Prostate gland (tissue), 2 donors: ENCODE measurements at regions not wholly inside any gene's neighbourhood (a gene's known extent, or its start where the extent isn't known, plus 50 kb on each side); places are given as distances from the start of the nearest gene placed in this dataset.
"Not testable (repeated sequence)": the region's sequence is repeated elsewhere in the genome, so short reads cannot be mapped to it uniquely, and the experiment has no call there.

ENCODE experiments used
- DNase-seq: peaks from one replicate; pipeline ENCODE4 v3.0.0-alpha.2; 2019; ENCODE audit warnings: low spot score
- H3K27ac ChIP-seq, 2 donors: fragments of 200-600 bp; sonication (generic); 2 replicates each; pipeline ENCODE4 v1.5.1; 2017 to 2019
- H3K27me3 ChIP-seq: fragments of 200-600 bp; sonication (generic); replicated peaks from 2 replicates; pipeline ENCODE4 v1.5.1; 2019; ENCODE audit not compliant: insufficient read depth
- H3K36me3 ChIP-seq, 2 donors: fragments of 200-600 bp; sonication (generic); 1 replicate in 1 of 2; 2 replicates in 1 of 2; pipeline versions ENCODE4 v1.5.1 to v1.8.1; 2017 to 2019
- H3K4me1 ChIP-seq: fragments of 200-600 bp; sonication (generic); replicated peaks from 2 replicates; pipeline ENCODE4 v1.5.1; 2019
- H3K4me3 ChIP-seq, 2 donors: fragments of 200-600 bp; sonication (generic); 2 replicates each; pipeline ENCODE4 v1.5.1; 2017 to 2019
- H3K9me3 ChIP-seq: fragments of 200-600 bp; sonication (generic); 2 replicates; pipeline ENCODE4 v1.5.1; 2017
- POLR2A ChIP-seq: fragments of 450-650 bp; IDR thresholded peaks from one replicate; pipeline ENCODE4 v1.6.1; 2016; ENCODE audit warnings: antibody characterized with exemption, mild to moderate bottlenecking
- POLR2AphosphoS5 ChIP-seq: sonication (generic); formaldehyde crosslinking; IDR thresholded peaks from one replicate; pipeline ENCODE4 v1.6.1; 2017; ENCODE audit warnings: antibody characterized with exemption
- WGBS: methylation state at CpG from one replicate; pipeline ENCODE4 v1.1.5; 2018; 5-methylcytosine and 5-hydroxymethylcytosine counted together
- intact Hi-C: fragments of 100-400 bp; cut with DNase I; formaldehyde crosslinking; loops from one replicate; pipeline ENCODE4 v1.14.2; 2022
- TF ChIP-seq, protein P1 (sequence below), 4 experiments: fragments of 200-600 bp in 2 of 4; fragments of 450-650 bp in 2 of 4; sonication (generic) in 2 of 4; IDR thresholded peaks; 1 replicate in 3 of 4; 2 replicates in 1 of 4; pipeline ENCODE4 v1.5.1; 2016 to 2019; ENCODE audit warnings: antibody characterized with exemption in 4 of 4, mild to moderate bottlenecking in 2 of 4, moderate library complexity in 2 of 4

DNA sequence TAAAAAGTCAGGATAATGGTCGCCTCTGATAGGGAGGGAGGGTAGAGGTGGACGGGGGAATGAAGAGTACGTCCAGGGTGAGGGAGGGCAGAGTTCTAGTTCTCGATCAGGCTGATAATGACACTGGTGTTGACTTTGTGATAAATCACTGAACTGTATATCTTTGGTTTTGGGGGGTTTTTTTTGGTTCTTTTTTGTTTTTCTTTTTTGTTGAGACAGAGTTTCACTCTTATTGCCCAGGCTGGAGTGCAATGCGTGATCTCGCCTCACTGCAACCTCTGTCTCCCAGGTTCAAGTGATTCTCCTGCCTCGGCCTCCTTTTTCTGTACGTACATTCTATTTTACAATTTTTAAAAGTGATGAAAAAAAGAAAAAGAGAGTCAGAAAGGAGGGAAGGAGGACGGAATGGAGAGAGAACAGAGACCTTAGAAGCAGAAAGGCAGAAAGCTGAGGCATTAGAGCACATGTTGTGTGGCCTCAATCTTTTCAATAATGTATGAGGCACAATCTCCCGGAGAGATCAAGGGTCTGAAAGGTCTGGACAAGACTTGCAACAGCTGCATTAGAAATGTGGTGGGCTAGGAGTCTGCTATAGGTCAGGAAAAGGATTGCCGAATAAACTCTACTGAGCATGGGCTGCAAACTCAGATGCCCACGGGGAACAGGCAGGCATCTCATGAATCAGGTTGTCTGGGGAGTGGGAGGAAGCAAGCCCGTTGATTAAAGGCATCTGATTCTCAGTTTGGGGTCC lies 174.8 kb downstream of the TOMM20 start:
- Histone ChIP-seq H3K4me1 (peaks cover 3% of the 10 kb centered on the region), H3K27me3 (no peaks in the 10 kb centered on the region), H3K36me3 (no peaks in the 10 kb centered on the region), H3K27ac (no peak overlapping the region), H3K9me3 (no peaks in the 10 kb centered on the region), H3K4me3 (no peak overlapping the region)
- TF ChIP-seq, protein P1, sequence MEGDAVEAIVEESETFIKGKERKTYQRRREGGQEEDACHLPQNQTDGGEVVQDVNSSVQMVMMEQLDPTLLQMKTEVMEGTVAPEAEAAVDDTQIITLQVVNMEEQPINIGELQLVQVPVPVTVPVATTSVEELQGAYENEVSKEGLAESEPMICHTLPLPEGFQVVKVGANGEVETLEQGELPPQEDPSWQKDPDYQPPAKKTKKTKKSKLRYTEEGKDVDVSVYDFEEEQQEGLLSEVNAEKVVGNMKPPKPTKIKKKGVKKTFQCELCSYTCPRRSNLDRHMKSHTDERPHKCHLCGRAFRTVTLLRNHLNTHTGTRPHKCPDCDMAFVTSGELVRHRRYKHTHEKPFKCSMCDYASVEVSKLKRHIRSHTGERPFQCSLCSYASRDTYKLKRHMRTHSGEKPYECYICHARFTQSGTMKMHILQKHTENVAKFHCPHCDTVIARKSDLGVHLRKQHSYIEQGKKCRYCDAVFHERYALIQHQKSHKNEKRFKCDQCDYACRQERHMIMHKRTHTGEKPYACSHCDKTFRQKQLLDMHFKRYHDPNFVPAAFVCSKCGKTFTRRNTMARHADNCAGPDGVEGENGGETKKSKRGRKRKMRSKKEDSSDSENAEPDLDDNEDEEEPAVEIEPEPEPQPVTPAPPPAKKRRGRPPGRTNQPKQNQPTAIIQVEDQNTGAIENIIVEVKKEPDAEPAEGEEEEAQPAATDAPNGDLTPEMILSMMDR (IDR thresholded peaks at IDR 0.05) = no peak
- no peak for TF ChIP-seq POLR2A
- WGBS = 80% methylated on average over 13 of the region's 13 CpGs
- intact Hi-C loops = no loop called here
- no peak for DNase-seq

DNA sequence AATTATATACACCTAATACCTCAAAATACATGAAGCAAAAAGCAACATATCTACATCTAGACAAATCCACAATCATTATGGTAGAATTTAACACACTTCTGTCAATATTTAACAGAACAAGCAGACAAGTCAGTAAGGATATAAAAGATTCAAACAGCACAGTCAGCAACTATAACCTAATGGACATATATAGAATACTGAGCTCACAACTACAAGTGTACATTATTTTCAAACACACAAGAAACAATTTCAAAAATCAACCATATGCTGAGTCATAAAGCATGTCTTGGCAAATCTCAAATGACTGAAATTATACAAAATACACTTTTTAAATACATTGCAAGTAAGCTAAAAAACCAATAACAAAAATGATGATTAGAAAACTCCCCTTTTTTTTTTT lies 178.0 kb downstream of the TOMM20 start:
- intact Hi-C loops = no loop called here
- Histone ChIP-seq H3K4me1 (no peaks in the 10 kb centered on the region), H3K4me3 (no peak overlapping the region), H3K36me3 (no peaks in the 10 kb centered on the region), H3K27me3 (no peaks in the 10 kb centered on the region), H3K9me3 (no peaks in the 10 kb centered on the region), H3K27ac (no peak overlapping the region)
- DNase-seq = no peak
- TF ChIP-seq, protein P1 (IDR thresholded peaks at IDR 0.05) = no peak
- TF ChIP-seq POLR2A = no peak
- no peak for TF ChIP-seq POLR2AphosphoS5

DNA sequence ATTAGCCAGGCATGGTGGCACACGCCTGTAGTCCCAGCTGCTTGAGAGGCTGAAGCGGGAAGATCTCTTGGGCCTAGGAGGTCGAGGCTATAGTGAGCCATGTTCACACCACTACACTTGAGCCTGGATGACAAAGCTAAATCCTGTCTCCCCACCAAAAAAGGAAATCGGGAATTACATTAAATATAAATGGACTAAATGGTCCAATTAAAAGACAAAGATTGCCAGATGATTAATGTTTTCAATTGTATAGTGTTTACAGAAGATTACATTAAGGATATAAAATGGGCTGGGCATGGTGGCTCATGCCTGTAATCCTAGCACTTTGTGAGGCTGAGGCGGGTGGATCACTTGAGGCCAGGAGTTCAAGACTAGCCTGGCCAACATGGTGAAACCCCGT lies 179.1 kb downstream of the TOMM20 start:
- H3K9me3 ChIP-seq, H3K27me3 ChIP-seq, intact Hi-C loops, H3K4me3 ChIP-seq, H3K36me3 ChIP-seq, DNase-seq, H3K27ac ChIP-seq, H3K4me1 ChIP-seq: not testable (repeated sequence)
- WGBS = 93% methylated on average over 6 of the region's 6 CpGs

DNA sequence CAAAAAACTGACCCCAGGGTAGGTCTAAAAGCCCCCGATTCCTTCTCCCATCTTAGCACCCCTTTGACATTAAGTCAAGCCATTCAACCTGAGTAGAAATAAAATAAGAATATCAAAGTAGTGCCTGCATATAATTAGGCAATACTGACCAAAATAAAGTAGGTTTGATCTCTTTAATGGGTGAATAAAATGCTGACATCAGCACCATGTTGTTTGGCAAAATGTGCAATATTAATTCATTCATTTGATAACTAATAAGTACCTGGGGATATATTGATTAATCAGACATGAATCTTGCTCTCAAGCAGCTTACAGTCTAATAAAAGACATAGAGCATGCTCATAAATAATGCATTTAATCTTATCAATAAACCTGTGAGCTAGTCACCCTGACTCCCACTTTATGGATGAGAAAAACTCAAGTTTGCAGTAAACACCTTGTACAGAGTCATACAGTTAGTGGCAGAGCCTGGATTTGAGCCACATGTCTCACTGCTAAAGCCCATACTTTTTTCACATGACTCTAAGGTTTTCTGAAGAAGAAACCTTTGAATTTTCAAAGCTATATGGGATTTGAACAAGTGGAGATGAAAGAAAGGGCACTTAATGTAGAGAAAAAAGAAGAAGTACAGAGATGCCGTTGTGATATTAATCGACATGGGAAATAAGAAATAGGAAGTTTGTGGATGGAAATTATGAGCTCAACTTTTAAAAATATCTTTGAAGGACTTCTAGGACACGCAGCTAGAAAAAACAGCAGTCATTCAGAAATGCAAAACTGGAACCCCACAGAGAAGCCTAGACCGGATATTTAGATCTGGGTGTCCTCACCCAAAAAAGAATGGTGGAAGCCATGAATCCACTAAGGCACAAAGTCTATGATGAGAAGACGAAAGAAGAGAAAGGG lies 183.9 kb downstream of the TOMM20 start:
- intact Hi-C loops = no loop called here
- Histone ChIP-seq H3K27me3 (no peaks in the 10 kb centered on the region), H3K4me3 (no peak overlapping the region), H3K9me3 (no peaks in the 10 kb centered on the region), H3K27ac (no peak overlapping the region), H3K36me3 (no peaks in the 10 kb centered on the region), H3K4me1 (no peaks in the 10 kb centered on the region)
- WGBS = 86% methylated on average over 6 of the region's 6 CpGs
- TF ChIP-seq, protein P1 (IDR thresholded peaks at IDR 0.05) = no peak
- no peak for TF ChIP-seq POLR2A
- no peak for DNase-seq

DNA sequence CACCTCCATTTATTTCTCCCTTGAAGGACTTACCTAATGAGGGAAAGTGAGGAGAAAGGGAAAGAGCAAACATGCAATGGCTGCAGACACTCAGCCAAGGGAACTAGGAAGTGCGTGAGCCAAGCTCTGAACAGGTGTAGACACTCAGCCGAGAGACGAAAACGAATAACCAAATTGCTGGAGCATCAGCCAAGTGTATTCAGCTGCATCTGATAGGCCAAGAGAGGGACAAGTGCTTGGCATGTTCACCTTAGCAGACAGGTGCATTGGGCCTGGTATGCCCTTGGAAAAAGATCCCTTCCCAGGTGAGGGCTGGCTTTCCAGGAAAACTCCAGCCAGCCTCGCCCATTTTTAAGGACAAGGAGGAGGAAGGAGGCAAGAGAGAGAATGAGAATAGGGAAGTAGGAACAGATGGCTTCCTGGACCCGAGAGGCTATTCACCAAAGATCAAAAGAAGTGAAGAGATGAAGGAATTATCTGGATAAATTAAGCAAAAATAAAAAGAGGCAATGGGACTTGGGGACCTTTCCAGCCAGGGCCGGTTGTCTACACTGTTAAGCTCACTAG lies 184.7 kb downstream of the TOMM20 start:
- H3K9me3 ChIP-seq = no peaks in the 10 kb centered on the region
- H3K4me1 ChIP-seq = no peaks in the 10 kb centered on the region
- H3K4me3 ChIP-seq = no peak overlapping the region
- intact Hi-C loops = no loop called here
- TF ChIP-seq, protein P1 (IDR thresholded peaks at IDR 0.05) = no peak
- TF ChIP-seq POLR2AphosphoS5 = no peak
- TF ChIP-seq POLR2A = no peak
- WGBS = 68% methylated on average over 7 of the region's 7 CpGs
- no peaks in the 10 kb centered on the region for H3K27me3 ChIP-seq
- no peak overlapping the region for H3K27ac ChIP-seq
- no peak for DNase-seq
- H3K36me3 ChIP-seq = no peaks in the 10 kb centered on the region
